ENCODE measurements at regions not wholly inside any gene's neighbourhood (a gene's known extent, or its start where the extent isn't known, plus 50 kb on each side); places are given as distances from the start of the nearest gene placed in this dataset.

DNA sequence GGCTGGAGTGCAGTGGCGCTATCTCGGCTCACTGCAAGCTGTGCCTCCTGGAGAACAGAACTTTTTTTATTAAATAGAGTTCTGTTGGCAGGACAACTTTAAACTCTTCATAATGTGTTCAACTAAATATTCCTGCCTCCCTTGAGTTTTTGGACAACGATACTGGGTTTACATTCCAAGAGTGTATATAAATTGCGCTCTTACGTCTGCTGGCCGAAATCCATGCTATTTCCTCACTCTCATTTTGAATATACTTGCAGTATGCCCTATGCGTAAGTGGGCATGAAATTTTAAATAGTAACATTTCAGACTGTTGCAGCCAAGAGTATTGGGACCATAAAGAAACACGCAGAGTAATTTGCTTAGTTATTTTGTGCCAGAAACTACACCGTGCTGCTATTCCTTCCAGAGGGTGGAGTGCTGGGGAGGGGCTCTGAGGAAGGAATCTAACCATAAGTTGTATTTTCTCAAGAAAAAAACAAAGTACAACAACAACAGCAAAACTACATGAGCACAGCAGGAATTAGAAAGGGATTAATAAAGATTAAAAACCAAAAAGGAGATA lies 480.0 kb downstream of the NLGN4X start:
- TF ChIP-seq, protein P1, sequence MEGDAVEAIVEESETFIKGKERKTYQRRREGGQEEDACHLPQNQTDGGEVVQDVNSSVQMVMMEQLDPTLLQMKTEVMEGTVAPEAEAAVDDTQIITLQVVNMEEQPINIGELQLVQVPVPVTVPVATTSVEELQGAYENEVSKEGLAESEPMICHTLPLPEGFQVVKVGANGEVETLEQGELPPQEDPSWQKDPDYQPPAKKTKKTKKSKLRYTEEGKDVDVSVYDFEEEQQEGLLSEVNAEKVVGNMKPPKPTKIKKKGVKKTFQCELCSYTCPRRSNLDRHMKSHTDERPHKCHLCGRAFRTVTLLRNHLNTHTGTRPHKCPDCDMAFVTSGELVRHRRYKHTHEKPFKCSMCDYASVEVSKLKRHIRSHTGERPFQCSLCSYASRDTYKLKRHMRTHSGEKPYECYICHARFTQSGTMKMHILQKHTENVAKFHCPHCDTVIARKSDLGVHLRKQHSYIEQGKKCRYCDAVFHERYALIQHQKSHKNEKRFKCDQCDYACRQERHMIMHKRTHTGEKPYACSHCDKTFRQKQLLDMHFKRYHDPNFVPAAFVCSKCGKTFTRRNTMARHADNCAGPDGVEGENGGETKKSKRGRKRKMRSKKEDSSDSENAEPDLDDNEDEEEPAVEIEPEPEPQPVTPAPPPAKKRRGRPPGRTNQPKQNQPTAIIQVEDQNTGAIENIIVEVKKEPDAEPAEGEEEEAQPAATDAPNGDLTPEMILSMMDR (conservative IDR thresholded peaks at IDR 0.05; ENCODE audit: low read depth, low read length) = no peak
- no peak for TF ChIP-seq BHLHE40 (IDR thresholded peaks at IDR 0.05; ENCODE audit: low read depth, low read length)
- no peak for TF ChIP-seq MAZ (IDR thresholded peaks at IDR 0.05; ENCODE audit: borderline replicate concordance, low read depth, low read length)

Data from IMR-90 (cell line).